WTC11 (cell line): ENCODE measurements at regions not wholly inside any gene's neighbourhood (a gene's known extent, or its start where the extent isn't known, plus 50 kb on each side); places are given as distances from the start of the nearest gene placed in this dataset.

Source experiments
- ATAC-seq: fragments of 200-7000 bp; cut with Tn5 transposase; 2 replicates; pipeline ENCODE4 v1.10.0; 2021; ENCODE audit warnings: mild to moderate bottlenecking, moderate library complexity
- CTCF ChIA-PET: fragments of 300-600 bp; sonication (Branson Sonifier 250); formaldehyde crosslinking; loops from one replicate; lab custom pipeline; 2021; ENCODE audit warnings: antibody characterized with exemption; lab: Charles Lee
- POLR2A ChIA-PET: fragments of 350-600 bp; sonication (Branson Sonifier 250); formaldehyde crosslinking; loops from one replicate; lab custom pipeline; 2021; ENCODE audit warnings: antibody characterized with exemption; lab: Charles Lee
- DNase-seq: peaks from one replicate; pipeline ENCODE4 v3.0.0; 2021; ENCODE audit warnings: low spot score
- H3K27ac Mint-ChIP-seq: 2 replicates; pipeline ENCODE4 v1.8.0; 2021; ENCODE audit warnings: mixed read lengths
- H3K27me3 Mint-ChIP-seq: 2 replicates; pipeline ENCODE4 v1.8.0; 2021; ENCODE audit warnings: low read depth, mild to moderate bottlenecking, moderate library complexity, mixed read lengths
- H3K36me3 Mint-ChIP-seq: 2 replicates; pipeline ENCODE4 v1.8.0; 2021; ENCODE audit warnings: mixed read lengths
- H3K4me1 Mint-ChIP-seq: 2 replicates; pipeline ENCODE4 v1.8.0; 2022; ENCODE audit warnings: mixed read lengths
- H3K4me3 Mint-ChIP-seq: 2 replicates; pipeline ENCODE4 v1.8.0; 2021; ENCODE audit warnings: mild to moderate bottlenecking, moderate library complexity, mixed read lengths
- H3K9me3 Mint-ChIP-seq: 2 replicates; pipeline ENCODE4 v1.8.0; 2021; ENCODE audit warnings: mixed read lengths
- ARID4B ChIP-seq: sonication (generic); formaldehyde crosslinking; IDR thresholded peaks from 2 replicates; pipeline ENCODE4 v1.8.0; 2023; ENCODE audit warnings: missing genetic modification reagents, mild to moderate bottlenecking, borderline replicate concordance
- ATF1 ChIP-seq: sonication (generic); formaldehyde crosslinking; IDR thresholded peaks from 2 replicates; pipeline ENCODE4 v1.8.1; 2023; ENCODE audit warnings: mild to moderate bottlenecking, moderate library complexity, missing genetic modification reagents
- EMX1 ChIP-seq: fragments of 250-450 bp; sonication (Bioruptor Pico); IDR thresholded peaks from 2 replicates; pipeline ENCODE4 v1.8.0; 2021; ENCODE audit warnings: mild to moderate bottlenecking
- FOXP4 ChIP-seq: sonication (generic); formaldehyde crosslinking; IDR thresholded peaks from 2 replicates; pipeline ENCODE4 v1.8.0; 2022; ENCODE audit warnings: mild to moderate bottlenecking, missing genetic modification reagents
- GTF2I ChIP-seq: fragments of 250-450 bp; sonication (Bioruptor Pico); conservative IDR thresholded peaks from 2 replicates; pipeline ENCODE4 v1.4.0; 2021; ENCODE audit warnings: mild to moderate bottlenecking
- NFATC4 ChIP-seq: fragments of 250-450 bp; sonication (Bioruptor Pico); IDR thresholded peaks from 2 replicates; pipeline ENCODE4 v1.9.0; 2021; ENCODE audit warnings: mild to moderate bottlenecking
- USF2 ChIP-seq: sonication (generic); formaldehyde crosslinking; IDR thresholded peaks from 2 replicates; pipeline ENCODE4 v1.8.1; 2023; ENCODE audit warnings: mild to moderate bottlenecking, missing genetic modification reagents, moderate library complexity
- ZNF317 ChIP-seq: sonication (generic); formaldehyde crosslinking; IDR thresholded peaks from 2 replicates; pipeline ENCODE4 v1.8.1; 2023; ENCODE audit warnings: low read depth, mild to moderate bottlenecking, moderate library complexity, missing genetic modification reagents, borderline replicate concordance
- TF ChIP-seq, protein P1 (sequence below): sonication (generic); formaldehyde crosslinking; IDR thresholded peaks from 2 replicates; pipeline ENCODE4 v1.8.0; 2022; ENCODE audit warnings: mild to moderate bottlenecking, missing genetic modification reagents
- TF ChIP-seq, protein P2 (sequence below): fragments of 250-450 bp; sonication (Bioruptor Pico); IDR thresholded peaks from 2 replicates; pipeline ENCODE4 v1.9.0; 2021; ENCODE audit warnings: mild to moderate bottlenecking
- TF ChIP-seq, protein P3 (sequence below): fragments of 250-450 bp; sonication (Bioruptor Pico); IDR thresholded peaks from 2 replicates; pipeline ENCODE4 v1.8.0; 2021; ENCODE audit warnings: mild to moderate bottlenecking

DNA sequence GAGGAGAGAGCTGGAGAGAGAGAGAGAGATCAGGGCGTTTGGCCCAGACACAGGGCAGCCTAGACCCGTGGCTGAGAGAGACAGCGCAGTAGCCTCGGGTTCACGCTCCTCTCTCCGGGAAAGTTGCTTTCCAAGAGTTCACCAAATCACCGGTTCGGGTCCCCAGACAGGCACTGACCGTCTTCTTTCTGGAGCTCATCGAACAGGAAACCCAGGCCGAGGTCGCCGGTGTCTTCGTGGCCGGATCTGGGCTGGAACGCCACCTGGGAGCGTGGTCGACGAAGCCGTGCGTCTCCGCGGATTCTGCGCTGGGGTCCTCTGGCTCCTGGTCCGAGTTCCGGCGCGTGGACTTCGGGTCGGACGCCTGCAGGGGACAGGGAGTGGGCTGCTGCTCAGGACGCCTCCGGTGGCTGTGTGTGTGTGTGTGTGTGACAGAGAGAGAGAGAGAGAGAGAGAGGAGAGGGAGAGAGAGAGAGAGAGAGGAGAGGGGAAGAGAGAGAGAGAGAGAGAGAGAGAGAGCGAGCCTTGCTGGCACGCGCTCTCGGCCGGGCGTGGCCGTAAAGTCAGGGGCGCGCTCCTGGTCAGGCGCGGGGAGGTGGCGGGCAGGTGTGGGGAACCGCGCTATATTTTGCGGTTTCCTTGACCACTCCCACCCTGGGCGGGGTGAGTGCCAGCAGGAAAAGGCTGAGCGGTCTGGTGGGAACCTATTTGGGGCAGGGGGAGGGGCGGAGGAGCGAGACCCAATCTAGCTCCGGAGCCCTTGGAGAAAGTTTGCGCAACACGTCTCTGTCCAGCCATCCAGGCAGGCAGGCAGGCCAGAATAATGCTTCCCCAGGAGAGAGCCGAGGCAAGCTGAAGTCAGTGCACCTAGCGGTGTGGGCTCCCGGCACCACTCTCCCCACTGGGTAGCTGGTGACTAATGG, 62.1 kb downstream of the RHOXF2B start (continued):
- TF ChIP-seq FOXP4 (CRISPR knock-in tag) = no peak
- TF ChIP-seq ARID4B (CRISPR knock-in tag) = no peak
- no peak for TF ChIP-seq GTF2I (CRISPR knock-in tag)
- TF ChIP-seq ZNF317 = no peak
- TF ChIP-seq EMX1 (CRISPR knock-in tag) = no peak
- no peak for TF ChIP-seq NFATC4 (CRISPR knock-in tag)

GRCh38 chrX:120014354-120015130, 62.9 kb downstream of the RHOXF2B start:
- TF ChIP-seq USF2 (CRISPR knock-in tag) (peak; percentile 23; the same call in 1 of the 2 replicates), EMX1 (CRISPR knock-in tag) (no peak), NFATC4 (CRISPR knock-in tag) (no peak), ATF1 (CRISPR knock-in tag) (no peak)
- TF ChIP-seq, protein P1, sequence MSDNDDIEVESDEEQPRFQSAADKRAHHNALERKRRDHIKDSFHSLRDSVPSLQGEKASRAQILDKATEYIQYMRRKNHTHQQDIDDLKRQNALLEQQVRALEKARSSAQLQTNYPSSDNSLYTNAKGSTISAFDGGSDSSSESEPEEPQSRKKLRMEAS = 0 out of 2 replicates have a peak, but pooled peaks have one; percentile 4
- TF ChIP-seq, protein P2, sequence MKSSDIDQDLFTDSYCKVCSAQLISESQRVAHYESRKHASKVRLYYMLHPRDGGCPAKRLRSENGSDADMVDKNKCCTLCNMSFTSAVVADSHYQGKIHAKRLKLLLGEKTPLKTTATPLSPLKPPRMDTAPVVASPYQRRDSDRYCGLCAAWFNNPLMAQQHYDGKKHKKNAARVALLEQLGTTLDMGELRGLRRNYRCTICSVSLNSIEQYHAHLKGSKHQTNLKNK (CRISPR knock-in tag) = no peak
- TF ChIP-seq, protein P3, sequence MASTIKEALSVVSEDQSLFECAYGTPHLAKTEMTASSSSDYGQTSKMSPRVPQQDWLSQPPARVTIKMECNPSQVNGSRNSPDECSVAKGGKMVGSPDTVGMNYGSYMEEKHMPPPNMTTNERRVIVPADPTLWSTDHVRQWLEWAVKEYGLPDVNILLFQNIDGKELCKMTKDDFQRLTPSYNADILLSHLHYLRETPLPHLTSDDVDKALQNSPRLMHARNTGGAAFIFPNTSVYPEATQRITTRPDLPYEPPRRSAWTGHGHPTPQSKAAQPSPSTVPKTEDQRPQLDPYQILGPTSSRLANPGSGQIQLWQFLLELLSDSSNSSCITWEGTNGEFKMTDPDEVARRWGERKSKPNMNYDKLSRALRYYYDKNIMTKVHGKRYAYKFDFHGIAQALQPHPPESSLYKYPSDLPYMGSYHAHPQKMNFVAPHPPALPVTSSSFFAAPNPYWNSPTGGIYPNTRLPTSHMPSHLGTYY = no peak
- TF ChIP-seq, all 79 proteins: peak for 2
- ChIA-PET CTCF (interaction anchor here (0.7 to 1.0 kb wide), 3 partner anchors 13 to 75 kb away, joined by 3 read pairs; no protein-coding TSS in a partner anchor), POLR2A (no interaction called here)
- Mint-ChIP-seq H3K27me3 (peaks cover 100% of the 10 kb centered on the region), H3K9me3 (no peaks in the 10 kb centered on the region), H3K4me3 (peak overlapping the region; percentile 75), H3K36me3 (no peaks in the 10 kb centered on the region), H3K27ac (no peak overlapping the region), H3K4me1 (peaks cover 9% of the 10 kb centered on the region)
- ATAC-seq (peak; percentile 64), DNase-seq (no peak)
